ENCODE measurements at regions not wholly inside any gene's neighbourhood (a gene's known extent, or its start where the extent isn't known, plus 50 kb on each side); places are given as distances from the start of the nearest gene placed in this dataset.

- TF ChIP-seq TAF1 (IDR thresholded peaks at IDR 0.05; ENCODE audit: borderline replicate concordance, low read depth, low read length) (no peak), POLR2AphosphoS5 (IDR thresholded peaks at IDR 0.05; ENCODE audit: low read depth, low read length) (no peak), POLR2A (IDR thresholded peaks at IDR 0.05; ENCODE audit: low read depth, low read length) (no peak)
These were observed 70.0 kb downstream of the NXNL2 start for GRCh38 chr9:88604836-88605511.
